ENCODE measurements at regions not wholly inside any gene's neighbourhood (a gene's known extent, or its start where the extent isn't known, plus 50 kb on each side); places are given as distances from the start of the nearest gene placed in this dataset.

- FAIRE-seq: no peak
- H2AFZ ChIP-seq (ENCODE audit: low read depth, low read length): no peak overlapping the region
- no peak overlapping the region for H3K27ac Mint-ChIP-seq (ENCODE audit: unreplicated experiment)
- DNase-seq (ENCODE audit: low read depth): no peak
- no peaks in the 10 kb centered on the region for H3K27me3 ChIP-seq (ENCODE audit: insufficient read depth, low read length)
- no peak overlapping the region for H3K9ac ChIP-seq (ENCODE audit: low read length)
- no peak overlapping the region for H3K27ac ChIP-seq (ENCODE audit: low read depth, low read length)
- no peaks in the 10 kb centered on the region for H3K36me3 ChIP-seq (ENCODE audit: insufficient read depth, low read length)
- no peak overlapping the region for H3K4me3 Mint-ChIP-seq (ENCODE audit: unreplicated experiment)
- H3K36me3 Mint-ChIP-seq (ENCODE audit: low read depth, unreplicated experiment): peaks cover 2% of the 10 kb centered on the region
- H3K4me1 Mint-ChIP-seq (ENCODE audit: low read depth, unreplicated experiment): peaks cover 20% of the 10 kb centered on the region
- H3K4me3 ChIP-seq (ENCODE audit: insufficient read depth, low read depth, low read length): no peak overlapping the region
- H3K4me2 ChIP-seq (ENCODE audit: low read length): no peak overlapping the region
- H3K4me1 ChIP-seq (ENCODE audit: insufficient read depth, low read length): peaks cover 24% of the 10 kb centered on the region
- H3K9me3 ChIP-seq (ENCODE audit: insufficient read depth, low read depth, low read length): no peaks in the 10 kb centered on the region
- no peaks in the 10 kb centered on the region for H4K20me1 ChIP-seq (ENCODE audit: insufficient read depth, low read length)
- no peaks in the 10 kb centered on the region for H3K79me2 ChIP-seq (ENCODE audit: insufficient read depth, low read length)
- no peaks in the 10 kb centered on the region for H3K9me3 Mint-ChIP-seq (ENCODE audit: unreplicated experiment)
- no peaks in the 10 kb centered on the region for H3K27me3 Mint-ChIP-seq (ENCODE audit: low read depth, unreplicated experiment)
- TF ChIP-seq EZH2 (IDR thresholded peaks at IDR 0.05; ENCODE audit: insufficient read depth, low read length) (no peak), CTCF (IDR thresholded peaks at IDR 0.05; ENCODE audit: insufficient read depth, low read depth, low read length) (no peak)
Observed at GRCh38 chr9:95385521-95385920, 68.0 kb upstream of the FANCC start.

DNA sequence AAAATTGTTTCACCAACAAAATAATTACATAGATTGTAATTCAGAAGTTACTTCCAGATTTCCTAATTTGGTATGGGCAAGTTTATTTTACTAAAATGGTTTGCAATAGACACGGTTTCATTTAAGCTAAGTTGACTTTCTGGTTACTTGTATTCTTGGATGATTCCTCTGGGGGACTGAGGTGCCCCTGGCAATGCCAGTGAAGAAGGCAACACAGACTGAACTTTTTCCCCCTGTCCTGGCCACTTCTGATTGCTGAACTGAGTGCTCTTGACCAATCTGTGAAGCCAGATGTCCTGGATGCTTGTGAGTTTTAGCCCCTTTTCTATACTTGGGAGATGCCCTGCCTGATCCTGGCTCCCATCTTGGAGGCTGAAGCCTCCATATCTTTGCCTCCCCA is 66.3 kb upstream of the FANCC start:
- no peaks in the 10 kb centered on the region for H3K79me2 ChIP-seq (ENCODE audit: insufficient read depth, low read length)
- Mint-ChIP-seq H3K9me3 (ENCODE audit: unreplicated experiment) (no peaks in the 10 kb centered on the region), H3K4me3 (ENCODE audit: unreplicated experiment) (no peak overlapping the region), H3K27ac (ENCODE audit: unreplicated experiment) (peak overlapping the region; percentile 70), H3K36me3 (ENCODE audit: low read depth, unreplicated experiment) (peaks cover 2% of the 10 kb centered on the region), H3K27me3 (ENCODE audit: low read depth, unreplicated experiment) (no peaks in the 10 kb centered on the region), H3K4me1 (ENCODE audit: low read depth, unreplicated experiment) (peaks cover 20% of the 10 kb centered on the region)
- no peak overlapping the region for H3K4me3 ChIP-seq (ENCODE audit: insufficient read depth, low read depth, low read length)
- FAIRE-seq: no peak
- peaks cover 24% of the 10 kb centered on the region for H3K4me1 ChIP-seq (ENCODE audit: insufficient read depth, low read length)
- H3K27me3 ChIP-seq (ENCODE audit: insufficient read depth, low read length): no peaks in the 10 kb centered on the region
- no peak for DNase-seq (ENCODE audit: low read depth)
- H3K36me3 ChIP-seq (ENCODE audit: insufficient read depth, low read length): no peaks in the 10 kb centered on the region
- H4K20me1 ChIP-seq (ENCODE audit: insufficient read depth, low read length): no peaks in the 10 kb centered on the region
- no peaks in the 10 kb centered on the region for H3K9me3 ChIP-seq (ENCODE audit: insufficient read depth, low read depth, low read length)
- TF ChIP-seq CTCF (IDR thresholded peaks at IDR 0.05; ENCODE audit: insufficient read depth, low read depth, low read length) (no peak), EZH2 (IDR thresholded peaks at IDR 0.05; ENCODE audit: insufficient read depth, low read length) (no peak)
- H3K27ac ChIP-seq (ENCODE audit: low read depth, low read length): no peak overlapping the region
- H3K9ac ChIP-seq (ENCODE audit: low read length): no peak overlapping the region
- H2AFZ ChIP-seq (ENCODE audit: low read depth, low read length): no peak overlapping the region
- H3K4me2 ChIP-seq (ENCODE audit: low read length): peak overlapping the region; percentile 52

- peak; percentile 83 for DNase-seq (ENCODE audit: low read depth)
- peak overlapping the region; percentile 83 for H3K27ac Mint-ChIP-seq (ENCODE audit: unreplicated experiment)
- peak overlapping the region; percentile 52 for H3K4me2 ChIP-seq (ENCODE audit: low read length)
Observed at GRCh38 chr9:95383185-95383676, 65.7 kb upstream of the FANCC start.

More at GRCh38 chr9:95383185-95383676, 65.7 kb upstream of the FANCC start:
- Histone ChIP-seq H3K4me1 (ENCODE audit: insufficient read depth, low read length) (peaks cover 24% of the 10 kb centered on the region), H3K36me3 (ENCODE audit: insufficient read depth, low read length) (no peaks in the 10 kb centered on the region), H2AFZ (ENCODE audit: low read depth, low read length) (no peak overlapping the region), H3K27ac (ENCODE audit: low read depth, low read length) (peak overlapping the region; percentile 11), H3K79me2 (ENCODE audit: insufficient read depth, low read length) (no peaks in the 10 kb centered on the region), H4K20me1 (ENCODE audit: insufficient read depth, low read length) (no peaks in the 10 kb centered on the region), H3K9ac (ENCODE audit: low read length) (no peak overlapping the region), H3K4me3 (ENCODE audit: insufficient read depth, low read depth, low read length) (no peak overlapping the region), H3K27me3 (ENCODE audit: insufficient read depth, low read length) (no peaks in the 10 kb centered on the region), H3K9me3 (ENCODE audit: insufficient read depth, low read depth, low read length) (no peaks in the 10 kb centered on the region)
- Mint-ChIP-seq H3K9me3 (ENCODE audit: unreplicated experiment) (no peaks in the 10 kb centered on the region), H3K27me3 (ENCODE audit: low read depth, unreplicated experiment) (no peaks in the 10 kb centered on the region), H3K4me1 (ENCODE audit: low read depth, unreplicated experiment) (peaks cover 20% of the 10 kb centered on the region), H3K36me3 (ENCODE audit: low read depth, unreplicated experiment) (peaks cover 2% of the 10 kb centered on the region), H3K4me3 (ENCODE audit: unreplicated experiment) (no peak overlapping the region)
- no peak for TF ChIP-seq EZH2 (IDR thresholded peaks at IDR 0.05; ENCODE audit: insufficient read depth, low read length)
- no peak for TF ChIP-seq CTCF (IDR thresholded peaks at IDR 0.05; ENCODE audit: insufficient read depth, low read depth, low read length)
- FAIRE-seq: peak; percentile 92

All from astrocyte (in vitro differentiated cells and primary cell).